HL-60 (cell line): ENCODE measurements at regions not wholly inside any gene's neighbourhood (a gene's known extent, or its start where the extent isn't known, plus 50 kb on each side); places are given as distances from the start of the nearest gene placed in this dataset.

Experiments used
- DNase-seq, 2 experiments: peaks; one replicate each; pipeline ENCODE4 v3.0.0-alpha.2; 2010 to 2020; ENCODE audit warnings: low read depth in 1 of 2, low spot score in 1 of 2
- H3K27ac ChIP-seq: fragments of 250-450 bp; sonication (Bioruptor Pico); replicated peaks from 2 replicates; pipeline ENCODE4 v1.5.1; 2020; ENCODE audit warnings: mild to moderate bottlenecking, moderate library complexity
- H3K27me3 ChIP-seq: fragments of 250-450 bp; sonication (Bioruptor Pico); 2 replicates; pipeline ENCODE4 v1.5.1; 2021; ENCODE audit warnings: mild to moderate bottlenecking, moderate library complexity; ENCODE audit not compliant: insufficient read depth, poor library complexity, severe bottlenecking
- H3K4me3 ChIP-seq: replicated peaks from 2 replicates; pipeline ENCODE4 v1.5.1; 2011; ENCODE audit warnings: mild to moderate bottlenecking, control low read depth, low read length; ENCODE audit not compliant: insufficient read depth
- GABPA ChIP-seq: IDR thresholded peaks from 2 replicates; pipeline ENCODE4 v1.6.1; 2012; ENCODE audit warnings: low read depth
- POLR2AphosphoS5 ChIP-seq: IDR thresholded peaks from 2 replicates; pipeline ENCODE4 v1.6.1; 2012; ENCODE audit warnings: low read depth
- SPI1 ChIP-seq: IDR thresholded peaks from 2 replicates; pipeline ENCODE4 v1.6.1; 2012; ENCODE audit warnings: low read depth, mild to moderate bottlenecking, borderline replicate concordance
- TF ChIP-seq, protein P1 (sequence below): IDR thresholded peaks from one replicate; pipeline ENCODE4 v1.5.1; 2011; ENCODE audit warnings: low read length, control low read depth, inconsistent platforms; ENCODE audit not compliant: insufficient read depth
- TF ChIP-seq, protein P2 (sequence below): IDR thresholded peaks from 2 replicates; pipeline ENCODE4 v1.6.1; 2012; ENCODE audit warnings: low read depth; ENCODE audit not compliant: insufficient replicate concordance

DNA sequence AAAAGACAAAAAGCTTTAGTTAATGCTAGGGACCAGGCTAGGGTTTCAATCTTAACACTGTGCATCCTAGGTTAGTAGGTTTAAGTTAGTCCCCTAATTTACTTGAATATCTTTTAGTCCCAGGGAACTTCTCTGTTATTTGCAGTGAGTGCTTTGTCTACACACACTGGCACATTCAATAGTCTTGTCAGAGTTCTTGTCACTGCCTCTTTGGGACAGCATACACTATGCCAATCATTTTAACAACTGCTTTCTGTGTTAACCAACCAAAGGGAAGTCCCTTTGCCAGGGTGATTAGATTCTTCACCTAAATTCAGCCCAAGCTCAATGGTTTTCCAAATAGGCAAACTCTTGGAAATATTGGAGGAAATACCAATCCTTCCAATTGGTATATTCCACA is 221.8 kb upstream of the IGFBP7 start:
- no peak for TF ChIP-seq SPI1
- TF ChIP-seq, protein P1, sequence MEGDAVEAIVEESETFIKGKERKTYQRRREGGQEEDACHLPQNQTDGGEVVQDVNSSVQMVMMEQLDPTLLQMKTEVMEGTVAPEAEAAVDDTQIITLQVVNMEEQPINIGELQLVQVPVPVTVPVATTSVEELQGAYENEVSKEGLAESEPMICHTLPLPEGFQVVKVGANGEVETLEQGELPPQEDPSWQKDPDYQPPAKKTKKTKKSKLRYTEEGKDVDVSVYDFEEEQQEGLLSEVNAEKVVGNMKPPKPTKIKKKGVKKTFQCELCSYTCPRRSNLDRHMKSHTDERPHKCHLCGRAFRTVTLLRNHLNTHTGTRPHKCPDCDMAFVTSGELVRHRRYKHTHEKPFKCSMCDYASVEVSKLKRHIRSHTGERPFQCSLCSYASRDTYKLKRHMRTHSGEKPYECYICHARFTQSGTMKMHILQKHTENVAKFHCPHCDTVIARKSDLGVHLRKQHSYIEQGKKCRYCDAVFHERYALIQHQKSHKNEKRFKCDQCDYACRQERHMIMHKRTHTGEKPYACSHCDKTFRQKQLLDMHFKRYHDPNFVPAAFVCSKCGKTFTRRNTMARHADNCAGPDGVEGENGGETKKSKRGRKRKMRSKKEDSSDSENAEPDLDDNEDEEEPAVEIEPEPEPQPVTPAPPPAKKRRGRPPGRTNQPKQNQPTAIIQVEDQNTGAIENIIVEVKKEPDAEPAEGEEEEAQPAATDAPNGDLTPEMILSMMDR = no peak
- no peak for TF ChIP-seq POLR2AphosphoS5
- no peak for TF ChIP-seq GABPA
- TF ChIP-seq, protein P2, sequence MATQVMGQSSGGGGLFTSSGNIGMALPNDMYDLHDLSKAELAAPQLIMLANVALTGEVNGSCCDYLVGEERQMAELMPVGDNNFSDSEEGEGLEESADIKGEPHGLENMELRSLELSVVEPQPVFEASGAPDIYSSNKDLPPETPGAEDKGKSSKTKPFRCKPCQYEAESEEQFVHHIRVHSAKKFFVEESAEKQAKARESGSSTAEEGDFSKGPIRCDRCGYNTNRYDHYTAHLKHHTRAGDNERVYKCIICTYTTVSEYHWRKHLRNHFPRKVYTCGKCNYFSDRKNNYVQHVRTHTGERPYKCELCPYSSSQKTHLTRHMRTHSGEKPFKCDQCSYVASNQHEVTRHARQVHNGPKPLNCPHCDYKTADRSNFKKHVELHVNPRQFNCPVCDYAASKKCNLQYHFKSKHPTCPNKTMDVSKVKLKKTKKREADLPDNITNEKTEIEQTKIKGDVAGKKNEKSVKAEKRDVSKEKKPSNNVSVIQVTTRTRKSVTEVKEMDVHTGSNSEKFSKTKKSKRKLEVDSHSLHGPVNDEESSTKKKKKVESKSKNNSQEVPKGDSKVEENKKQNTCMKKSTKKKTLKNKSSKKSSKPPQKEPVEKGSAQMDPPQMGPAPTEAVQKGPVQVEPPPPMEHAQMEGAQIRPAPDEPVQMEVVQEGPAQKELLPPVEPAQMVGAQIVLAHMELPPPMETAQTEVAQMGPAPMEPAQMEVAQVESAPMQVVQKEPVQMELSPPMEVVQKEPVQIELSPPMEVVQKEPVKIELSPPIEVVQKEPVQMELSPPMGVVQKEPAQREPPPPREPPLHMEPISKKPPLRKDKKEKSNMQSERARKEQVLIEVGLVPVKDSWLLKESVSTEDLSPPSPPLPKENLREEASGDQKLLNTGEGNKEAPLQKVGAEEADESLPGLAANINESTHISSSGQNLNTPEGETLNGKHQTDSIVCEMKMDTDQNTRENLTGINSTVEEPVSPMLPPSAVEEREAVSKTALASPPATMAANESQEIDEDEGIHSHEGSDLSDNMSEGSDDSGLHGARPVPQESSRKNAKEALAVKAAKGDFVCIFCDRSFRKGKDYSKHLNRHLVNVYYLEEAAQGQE = no peak
- H3K27ac ChIP-seq = no peak overlapping the region
- H3K27me3 ChIP-seq = peaks cover 8% of the 10 kb centered on the region
- H3K4me3 ChIP-seq = no peak overlapping the region
- no peak for DNase-seq

DNA sequence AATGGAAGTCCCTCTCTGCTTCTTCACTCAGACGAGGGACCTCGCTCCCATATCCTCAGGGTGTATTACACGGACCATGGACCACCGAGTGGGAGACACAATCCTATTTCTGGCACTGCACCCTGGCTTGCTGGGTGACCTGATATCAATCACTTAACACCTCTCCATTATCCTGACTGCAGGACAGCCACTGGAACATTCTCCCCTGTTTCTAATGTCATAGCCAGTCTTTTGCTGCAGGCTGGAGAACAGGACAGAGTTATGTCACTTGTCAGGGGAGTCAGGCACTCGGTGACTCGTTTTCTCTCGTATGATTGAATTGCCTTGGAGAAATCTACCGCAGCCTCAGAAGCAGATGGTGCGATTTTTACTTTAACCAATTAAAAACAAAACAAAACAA is 219.1 kb upstream of the IGFBP7 start:
- no peak overlapping the region for H3K4me3 ChIP-seq
- DNase-seq = no peak
- TF ChIP-seq SPI1 (no peak), GABPA (no peak), POLR2AphosphoS5 (no peak)
- TF ChIP-seq, protein P1 = no peak
- TF ChIP-seq, protein P2 = no peak
- H3K27me3 ChIP-seq = peaks cover 8% of the 10 kb centered on the region
- H3K27ac ChIP-seq = no peak overlapping the region

GRCh38 chr4:57324673-57325307 is 214.6 kb upstream of the IGFBP7 start:
- H3K27me3 ChIP-seq = peaks cover under 1% of the 10 kb centered on the region
- no peak overlapping the region for H3K4me3 ChIP-seq
- no peak overlapping the region for H3K27ac ChIP-seq
- DNase-seq = no peak
- TF ChIP-seq, protein P2 = no peak
- no peak for TF ChIP-seq POLR2AphosphoS5
- TF ChIP-seq GABPA = no peak
- TF ChIP-seq, protein P1 = no peak
- no peak for TF ChIP-seq SPI1
